RKO (cell line): ENCODE measurements at regions not wholly inside any gene's neighbourhood (a gene's known extent, or its start where the extent isn't known, plus 50 kb on each side); places are given as distances from the start of the nearest gene placed in this dataset.
A peak's percentile ranks its signal among the peaks of the same experiment; 100 is the strongest.

Experiments
- DNase-seq: peaks from one replicate; pipeline ENCODE4 v3.0.0-alpha.2; 2016; ENCODE audit warnings: low spot score

- no peak for DNase-seq
These were observed 96.6 kb upstream of the CXCR4 start for GRCh38 chr2:136214307-136215200.

DNA sequence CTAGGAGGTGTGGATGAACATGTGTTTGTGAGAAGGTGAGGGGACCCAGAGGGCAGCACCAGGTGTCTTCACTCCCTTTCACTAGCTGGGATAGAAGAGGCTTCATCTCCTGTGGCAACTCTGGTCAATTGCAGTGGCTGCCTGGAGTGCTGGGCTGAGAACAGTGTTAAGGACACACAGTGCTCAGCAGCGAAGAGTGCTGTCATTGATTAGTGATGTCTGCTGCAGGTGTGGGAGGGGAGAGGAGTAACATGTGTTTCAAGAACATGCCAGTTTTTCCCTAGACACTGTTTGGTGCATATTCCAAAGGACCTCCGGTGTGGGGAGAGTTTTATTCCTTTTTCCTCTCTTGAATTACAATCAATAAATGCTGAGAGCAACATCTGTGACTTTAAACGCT lies 95.9 kb upstream of the CXCR4 start:
- no peak for DNase-seq

DNA sequence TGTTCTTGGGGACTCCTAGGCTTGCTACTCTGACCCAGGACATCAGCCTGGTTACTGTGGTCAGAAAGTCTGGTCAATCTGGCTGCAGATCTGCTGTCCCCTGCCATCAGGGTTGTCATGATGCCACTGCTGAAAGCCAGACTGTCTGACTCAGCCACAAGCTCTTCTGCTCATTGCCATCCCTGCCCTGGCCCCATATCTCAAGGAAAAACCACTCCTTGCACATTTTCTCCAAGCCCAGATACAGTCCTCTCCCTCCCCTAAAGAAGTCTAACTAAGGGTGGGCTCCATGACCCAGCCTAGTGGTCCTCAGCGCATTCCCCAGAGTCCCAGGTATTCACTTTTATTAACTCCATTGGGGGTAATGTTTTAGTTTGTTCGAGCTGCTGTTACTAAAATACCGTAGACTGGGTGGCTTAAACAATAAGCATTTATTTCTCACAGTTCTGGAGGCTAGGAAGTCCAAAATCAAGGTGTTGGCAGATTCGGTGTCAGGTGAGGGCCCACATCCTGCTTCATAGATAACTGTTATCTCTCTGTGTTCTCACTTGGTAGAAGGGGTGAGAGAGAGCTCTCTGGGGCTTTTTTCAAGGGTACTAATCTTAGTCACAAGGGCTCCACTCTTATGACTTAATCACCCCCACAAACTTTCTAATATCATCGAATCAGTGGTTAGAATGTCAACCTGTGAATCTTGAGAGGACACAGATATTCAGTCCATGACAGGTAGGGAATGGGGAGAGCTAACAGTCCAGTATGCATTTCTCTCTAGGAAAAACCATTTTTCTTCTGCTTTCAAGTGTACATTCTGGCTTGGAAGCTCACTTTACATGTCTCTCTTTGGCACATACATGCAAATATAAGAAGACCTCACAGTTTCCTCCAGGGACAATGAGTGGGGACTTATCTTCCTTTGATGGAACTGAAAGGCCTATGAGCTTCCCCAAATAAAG lies 94.8 kb upstream of the CXCR4 start:
- no peak for DNase-seq

GRCh38 chr2:136211701-136212100 lies 93.8 kb upstream of the CXCR4 start:
- no peak for DNase-seq

DNA sequence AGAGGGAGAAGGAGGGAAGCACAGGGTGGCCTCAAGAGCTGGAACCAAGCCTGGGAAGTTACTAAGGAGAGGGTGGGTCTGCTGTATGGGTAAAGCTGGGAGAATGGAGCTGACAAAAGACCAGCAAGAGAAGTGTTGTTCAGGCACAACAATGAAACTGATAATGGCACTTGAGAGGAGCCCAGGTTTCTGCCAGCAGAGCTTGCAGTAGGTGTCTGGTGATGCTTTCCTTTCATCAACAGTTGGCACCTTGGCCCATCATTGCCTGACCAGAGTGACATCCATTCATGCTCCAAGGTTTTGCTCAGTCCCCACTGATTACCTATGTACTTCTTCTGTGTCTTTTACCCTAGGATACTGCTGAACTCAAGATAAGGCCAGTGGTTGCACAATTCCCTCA lies 92.9 kb upstream of the CXCR4 start:
- DNase-seq, result no peak

DNA sequence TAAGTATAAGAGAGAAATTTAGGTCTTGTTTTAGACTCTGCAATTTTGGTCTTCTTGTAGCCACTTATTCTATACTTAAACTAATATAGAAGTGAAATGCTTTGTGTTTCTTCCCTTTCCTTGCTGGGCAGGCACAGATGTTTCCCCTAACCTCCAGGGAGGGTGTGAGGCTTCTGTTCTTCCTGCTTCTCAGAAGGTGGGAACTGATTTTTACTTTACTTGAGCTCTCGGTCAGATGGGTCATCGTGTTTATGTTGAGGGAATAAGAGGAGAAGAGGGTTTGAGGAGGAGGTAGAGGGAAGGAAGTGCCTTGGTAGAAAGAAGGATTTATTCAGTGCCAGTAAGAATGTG lies 92.5 kb upstream of the CXCR4 start:
- no peak for DNase-seq

- no peak for DNase-seq
These were observed 91.9 kb upstream of the CXCR4 start for GRCh38 chr2:136209561-136210454.

GRCh38 chr2:136208682-136209420 lies 90.9 kb upstream of the CXCR4 start:
- DNase-seq, result no peak

- DNase-seq, result no peak
These were observed 89.7 kb upstream of the CXCR4 start for GRCh38 chr2:136207665-136208064.

- DNase-seq, result no peak
These were observed 89.2 kb upstream of the CXCR4 start for GRCh38 chr2:136207030-136207623.

DNA sequence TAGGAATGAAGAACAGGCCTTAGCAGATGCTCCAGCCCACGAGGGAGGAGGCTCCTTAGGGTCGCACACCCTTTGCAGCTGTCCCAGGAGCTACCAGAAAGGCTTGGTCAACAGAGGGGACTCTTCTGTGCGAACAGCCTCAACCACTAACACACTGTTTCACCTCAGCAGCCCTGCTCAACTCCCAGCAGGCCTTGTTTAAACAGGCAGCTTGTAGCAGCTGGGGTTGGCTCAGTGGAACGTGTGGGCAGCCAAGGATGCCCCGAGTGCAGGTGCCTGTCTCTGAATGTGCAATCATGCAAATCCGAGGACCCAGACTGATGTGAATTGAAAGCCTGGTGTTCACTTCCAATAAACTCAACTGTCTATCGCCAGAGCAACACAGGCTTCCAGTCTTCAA lies 88.7 kb upstream of the CXCR4 start:
- no peak for DNase-seq

- DNase-seq, result no peak
These were observed 87.7 kb upstream of the CXCR4 start for GRCh38 chr2:136205615-136206014.

- no peak for DNase-seq
These were observed 87.0 kb upstream of the CXCR4 start for GRCh38 chr2:136204971-136205370.

GRCh38 chr2:136195226-136195625 lies 77.3 kb upstream of the CXCR4 start:
- no peak for DNase-seq

DNA sequence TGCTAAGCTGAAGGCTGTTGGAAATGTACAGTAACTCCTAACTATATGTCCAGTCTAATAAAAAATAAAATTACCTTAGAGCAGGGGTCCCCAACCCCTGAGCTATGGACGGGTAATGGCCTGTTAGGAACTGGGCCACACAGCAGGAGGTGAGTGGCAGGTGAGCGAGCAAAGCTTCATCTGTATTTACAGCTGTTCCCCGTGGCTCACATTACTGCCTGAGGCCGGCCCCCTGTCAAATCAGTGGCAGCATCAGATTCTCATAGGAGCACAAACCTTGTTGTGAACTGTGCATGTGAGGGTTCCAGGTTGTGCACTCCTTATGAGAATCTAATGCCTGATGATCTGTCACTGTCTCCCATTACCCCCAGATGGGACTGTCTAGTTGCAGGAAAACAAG lies 73.1 kb upstream of the CXCR4 start:
- DNase-seq, result no peak

DNA sequence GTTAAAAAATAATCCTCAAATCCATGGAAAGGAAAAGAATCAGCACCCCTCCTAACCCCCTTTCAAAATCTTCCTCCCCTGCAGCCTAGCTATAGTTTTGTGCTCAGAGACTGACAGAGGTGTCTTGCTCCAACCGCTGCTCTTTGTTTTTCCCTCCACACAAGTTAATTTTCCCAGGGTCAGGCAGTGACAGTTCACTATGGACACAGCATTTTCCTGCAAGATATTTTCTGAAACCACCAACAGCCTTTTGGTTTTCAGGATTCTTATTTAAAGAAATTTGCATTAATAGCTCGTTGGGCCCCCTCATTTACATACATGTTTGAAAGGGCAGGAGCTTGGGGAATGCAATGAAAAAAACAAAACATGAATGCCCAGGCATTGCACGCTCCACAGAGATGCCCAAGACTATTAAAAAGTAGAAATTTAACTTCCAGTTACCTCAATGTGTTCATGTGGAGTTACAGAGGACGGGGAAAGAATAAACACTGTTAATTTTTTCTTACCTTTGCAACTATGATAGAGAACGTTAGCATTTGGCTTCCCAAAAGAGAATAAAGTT lies 71.4 kb upstream of the CXCR4 start:
- DNase-seq, result no peak

- DNase-seq, result no peak
These were observed 70.1 kb upstream of the CXCR4 start for GRCh38 chr2:136188086-136188485.

- DNase-seq, result peak; percentile 11
These were observed 68.2 kb upstream of the CXCR4 start for GRCh38 chr2:136185981-136186776.

DNA sequence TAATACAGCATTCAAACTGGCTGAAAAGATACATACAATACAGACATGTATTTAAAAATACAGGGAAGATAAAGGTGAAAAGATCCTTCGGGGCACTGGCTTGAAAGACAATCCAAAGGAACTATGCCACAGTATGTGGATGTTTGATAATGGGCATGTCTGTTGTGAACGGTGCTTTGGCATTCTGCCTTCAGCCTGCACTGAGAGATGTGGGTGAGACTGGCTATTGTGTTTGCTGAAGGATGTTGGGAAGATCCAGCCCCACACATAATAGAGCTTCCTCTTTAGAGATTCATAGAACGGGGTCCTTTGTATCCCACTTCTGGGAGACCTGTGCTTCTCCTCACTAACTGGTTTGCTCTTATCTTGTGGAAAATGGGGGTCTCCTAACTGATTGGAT lies 65.1 kb upstream of the CXCR4 start:
- no peak for DNase-seq

GRCh38 chr2:136182315-136182714 lies 64.4 kb upstream of the CXCR4 start:
- DNase-seq, result no peak
